Ramos (cell line): ENCODE measurements at regions not wholly inside any gene's neighbourhood (a gene's known extent, or its start where the extent isn't known, plus 50 kb on each side); places are given as distances from the start of the nearest gene placed in this dataset.

Experiments used
- in situ Hi-C: fragments of 300-500 bp; cut with MboI; formaldehyde crosslinking; loops from one replicate; pipeline ENCODE4 v1.14.3; 2022; ENCODE audit warnings: low sequenced_read_pairs; ENCODE audit not compliant: unreplicated experiment

DNA sequence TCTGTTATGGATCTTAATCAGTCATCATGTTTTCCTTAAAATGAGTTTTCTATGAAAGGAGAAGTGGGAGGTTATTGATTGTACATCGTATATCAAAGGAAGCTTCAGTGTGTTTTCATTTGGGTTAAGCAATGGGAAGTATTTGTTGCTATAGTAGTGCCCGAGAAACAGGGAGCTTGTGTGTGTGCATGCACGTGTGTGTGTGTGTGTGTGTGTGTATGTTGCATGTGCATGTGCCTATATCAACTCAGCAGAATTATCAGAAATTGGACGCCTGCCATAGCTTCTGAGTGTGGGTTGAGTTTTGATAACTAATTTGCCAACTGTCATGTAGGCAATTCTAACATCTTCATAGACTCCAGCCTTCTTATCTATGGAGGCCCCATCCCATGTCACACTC, 246.1 kb upstream of the CRY1 start:
- in situ Hi-C loops: no loop called here

DNA sequence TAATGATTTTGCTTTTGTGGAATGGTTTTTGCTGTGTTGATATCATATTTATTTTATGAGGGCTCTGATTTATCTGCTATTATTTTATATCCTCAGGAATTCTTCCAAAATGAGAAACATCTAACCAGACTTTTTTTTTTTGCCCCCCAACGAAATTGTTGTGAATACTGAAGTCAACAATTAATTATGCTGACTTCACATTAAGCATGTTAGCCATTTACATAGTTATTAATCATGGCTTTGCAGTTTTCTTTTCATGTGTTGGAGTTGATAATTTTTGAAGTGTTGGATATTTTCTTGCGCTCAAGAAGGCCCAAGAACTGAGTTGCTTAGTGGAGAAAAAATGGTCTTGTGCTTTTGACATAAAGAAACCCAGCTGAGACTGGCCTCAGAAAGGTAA, 246.6 kb upstream of the CRY1 start:
- in situ Hi-C loops: no loop called here

DNA sequence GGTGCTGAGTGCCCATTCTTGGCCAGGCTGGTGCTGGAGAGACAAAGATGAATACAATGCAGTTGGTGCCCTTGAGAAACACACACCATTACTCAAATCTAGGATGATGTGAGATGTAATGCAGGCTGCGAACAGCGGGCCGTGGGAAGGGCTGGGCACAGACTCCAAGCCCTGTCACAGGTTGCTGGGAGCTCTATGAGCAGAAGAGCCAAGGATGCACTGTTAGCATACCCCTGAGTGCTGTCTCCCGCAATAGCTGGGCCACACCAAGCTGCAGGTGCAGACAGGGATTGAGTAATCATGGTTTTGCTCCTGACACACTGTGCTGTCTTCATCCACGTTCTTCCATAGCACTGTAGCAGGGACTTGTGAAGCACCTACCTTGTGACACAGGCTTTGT, 247.5 kb upstream of the CRY1 start:
- in situ Hi-C loops: no loop called here

DNA sequence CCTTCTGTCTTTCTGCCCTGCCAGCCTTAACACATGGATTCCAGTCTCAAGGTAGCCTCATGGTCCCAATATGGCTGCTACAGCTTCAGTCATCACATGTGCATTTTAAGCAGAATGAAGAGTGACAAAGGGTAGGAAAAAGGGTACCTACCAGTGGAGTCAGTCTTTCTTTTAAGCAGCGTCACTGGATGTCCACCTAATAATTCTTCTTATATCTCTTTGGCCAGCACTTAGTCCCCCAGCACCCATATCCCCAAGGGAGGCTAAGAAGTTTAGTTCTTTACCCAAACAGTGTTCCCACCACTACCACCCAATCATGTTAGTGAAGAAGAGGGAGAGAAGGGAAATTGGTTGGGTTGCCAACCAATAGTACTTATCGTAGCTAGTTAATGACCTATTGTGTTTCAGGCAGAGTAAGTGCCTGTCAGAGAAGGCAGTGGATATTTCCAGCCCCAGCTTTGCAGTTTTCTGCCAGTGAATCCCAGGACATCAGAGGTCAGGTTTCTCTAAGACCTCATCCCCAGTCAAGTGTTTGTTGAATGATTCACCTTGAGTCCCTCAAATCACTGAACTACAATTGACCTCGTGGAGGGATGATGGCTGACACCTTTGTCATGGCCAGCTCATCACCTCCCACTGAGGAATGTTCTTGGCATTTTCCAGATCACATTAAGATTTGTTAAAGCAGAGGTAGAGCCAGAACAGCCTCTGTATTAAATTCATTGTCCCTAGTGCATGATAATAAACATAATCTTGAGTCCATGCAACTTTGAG, 250.9 kb upstream of the CRY1 start:
- in situ Hi-C loops: no loop called here

DNA sequence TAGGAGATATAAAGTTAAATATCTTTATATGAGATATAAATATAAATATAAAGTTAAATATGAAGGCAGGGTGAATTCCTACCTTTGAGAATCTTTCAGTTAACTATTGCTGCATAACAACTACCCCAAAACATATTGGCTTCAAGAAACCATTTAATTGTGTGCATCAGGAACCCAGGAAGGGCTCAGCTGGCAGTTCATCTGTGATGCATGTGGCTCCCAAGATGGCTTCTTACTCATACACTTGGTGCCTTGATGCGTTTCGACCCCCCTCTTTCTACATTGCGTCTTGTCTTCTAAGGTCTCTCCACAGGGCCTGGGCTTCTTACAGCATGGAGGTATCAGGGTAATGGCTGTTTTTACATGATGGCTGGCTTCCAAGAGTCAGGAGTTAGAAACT, 253.9 kb upstream of the CRY1 start:
- in situ Hi-C loops: no loop called here

DNA sequence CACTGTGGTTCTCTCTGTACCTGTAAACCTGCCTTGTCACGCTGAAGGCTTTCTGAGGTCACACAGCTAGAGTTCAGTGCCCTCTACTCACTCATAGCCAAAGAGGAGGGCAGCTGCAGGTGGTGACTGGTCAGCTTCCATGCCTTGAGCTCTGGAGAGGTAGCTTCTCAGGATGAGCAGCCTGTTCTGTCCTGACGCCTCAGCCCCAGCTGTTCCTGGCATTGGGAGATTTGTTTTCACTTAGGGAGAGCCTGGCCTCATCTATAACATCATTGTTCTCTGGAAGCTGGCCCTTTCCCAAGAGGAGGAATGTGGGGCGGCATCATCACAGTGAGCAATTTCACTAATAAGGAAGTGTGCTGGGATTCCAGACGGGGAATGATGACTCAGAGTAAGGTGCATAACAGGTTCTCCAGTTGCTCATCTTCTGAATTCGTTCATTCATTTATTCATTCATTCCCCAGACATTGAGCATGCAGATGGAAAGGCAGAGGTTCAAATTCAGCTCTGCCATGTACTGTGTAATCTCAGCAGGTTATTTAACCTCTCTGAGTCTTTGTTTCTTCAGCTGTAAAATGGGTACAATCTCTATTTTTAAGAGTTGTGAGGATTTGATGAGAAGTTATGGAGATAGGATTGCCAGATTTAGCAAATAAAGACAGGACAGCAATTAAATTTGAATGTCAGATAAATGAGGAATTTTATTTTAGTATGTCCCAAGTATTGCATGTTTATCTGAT, 255.8 kb upstream of the CRY1 start:
- in situ Hi-C loops: no loop called here

DNA sequence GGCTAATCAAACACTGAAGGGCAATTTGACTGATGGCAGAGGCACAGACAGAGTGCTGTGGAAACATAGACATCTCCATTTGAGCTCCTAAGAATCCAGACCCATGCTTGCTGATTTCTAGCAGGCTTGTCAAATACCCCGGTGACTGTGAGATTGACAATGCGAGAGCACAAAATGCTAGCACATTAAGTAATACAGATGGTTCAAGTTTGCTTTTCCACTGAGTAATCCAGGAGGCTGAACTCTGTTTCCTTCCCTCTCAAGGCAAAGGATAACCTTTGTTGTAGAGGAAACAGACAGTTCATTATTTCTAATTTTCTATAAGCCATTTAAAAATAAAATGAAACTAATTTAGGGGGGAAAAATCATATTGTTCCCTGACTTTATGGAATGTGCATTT, 256.5 kb upstream of the CRY1 start:
- in situ Hi-C loops: no loop called here

DNA sequence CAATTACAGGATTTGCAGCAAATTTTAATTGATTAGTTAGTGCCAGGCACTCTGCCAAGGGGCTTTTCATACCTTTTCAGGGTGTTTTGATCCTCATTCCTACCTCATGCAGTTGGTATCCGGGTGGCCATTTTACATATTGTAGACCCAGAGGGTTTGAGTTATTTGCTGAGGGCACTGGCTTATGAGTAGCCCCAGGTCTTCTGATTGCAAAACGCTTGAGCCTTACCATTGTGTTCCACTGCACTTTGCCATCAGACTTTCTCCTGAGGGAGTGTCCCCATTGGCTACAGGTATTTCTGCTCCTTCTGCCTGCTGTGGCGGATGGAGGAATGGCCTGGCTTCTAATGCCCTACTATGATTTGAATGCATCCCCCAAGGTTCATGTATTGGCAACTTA, 257.8 kb upstream of the CRY1 start:
- in situ Hi-C loops: no loop called here

DNA sequence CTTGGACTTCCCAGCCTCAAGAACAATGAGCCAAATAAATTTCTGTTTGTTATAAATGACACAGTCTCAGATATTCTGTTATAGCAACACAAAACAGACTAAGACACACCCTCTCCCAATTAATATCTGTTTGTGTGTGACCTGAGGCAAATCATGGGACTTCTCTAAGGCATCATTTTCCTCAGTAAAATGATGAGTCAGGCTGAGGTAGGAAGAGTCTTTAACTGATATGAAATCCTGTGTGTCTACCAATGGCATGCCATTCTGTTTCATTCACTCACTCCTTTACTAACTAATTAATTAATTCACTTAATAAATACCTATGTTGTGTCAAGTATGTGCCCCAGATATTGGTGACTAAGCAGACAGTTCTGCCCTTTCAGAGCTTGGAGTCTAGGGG, 258.4 kb upstream of the CRY1 start:
- in situ Hi-C loops: no loop called here

DNA sequence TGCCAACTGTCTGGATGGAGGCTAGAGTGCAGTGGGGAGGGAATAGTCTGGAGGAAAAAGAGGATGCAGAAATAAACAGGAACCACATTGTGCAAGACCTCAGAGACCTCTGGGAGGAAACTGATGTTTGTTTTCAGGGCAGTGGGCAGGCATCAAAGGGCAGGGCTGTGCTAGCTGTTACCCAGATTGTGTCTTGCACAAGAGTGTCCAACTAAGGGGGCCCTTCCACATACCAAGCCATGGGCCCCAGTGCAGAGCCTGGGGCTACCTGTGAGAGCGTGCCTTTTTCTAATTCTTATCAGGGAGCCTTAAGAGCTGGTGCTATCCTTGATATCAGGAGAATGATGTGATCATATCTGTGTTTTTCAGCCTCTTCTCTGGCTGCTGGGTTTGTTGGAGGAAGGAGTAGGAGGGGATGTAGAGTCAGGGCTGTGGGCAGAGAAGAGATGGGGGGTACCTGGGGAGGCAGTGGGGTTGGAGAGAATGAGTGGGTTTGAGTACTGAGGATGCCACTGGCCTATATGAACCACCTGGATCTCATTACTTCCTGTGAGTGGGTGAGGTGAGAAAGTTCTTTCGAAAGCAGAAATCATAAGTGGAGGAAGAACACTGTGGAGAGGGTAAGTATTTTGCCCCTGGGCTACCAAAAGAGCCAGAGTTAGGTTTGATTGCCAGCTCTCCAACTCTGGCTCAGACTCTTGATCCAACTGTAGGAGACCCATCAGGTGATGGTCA, 259.2 kb upstream of the CRY1 start:
- in situ Hi-C loops: no loop called here

DNA sequence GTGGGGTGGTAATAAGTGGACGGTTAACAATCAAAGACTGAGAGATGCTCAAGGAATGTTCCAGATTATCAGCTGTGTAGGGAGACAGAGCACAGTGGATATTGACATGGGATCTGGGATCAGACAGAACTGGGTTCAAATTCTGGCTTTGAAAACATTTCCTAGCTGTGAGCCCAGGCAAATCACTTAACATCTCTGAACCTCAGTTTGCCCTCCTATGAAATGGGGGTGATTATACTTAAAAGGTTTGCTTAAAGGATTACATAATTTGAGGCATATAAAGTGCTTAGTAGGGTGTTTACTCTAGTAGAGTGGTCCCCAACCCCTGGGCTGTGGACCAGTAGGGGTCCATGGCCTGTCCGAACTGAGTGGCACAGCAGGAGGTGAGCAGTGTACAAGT, 260.0 kb upstream of the CRY1 start:
- in situ Hi-C loops: no loop called here

DNA sequence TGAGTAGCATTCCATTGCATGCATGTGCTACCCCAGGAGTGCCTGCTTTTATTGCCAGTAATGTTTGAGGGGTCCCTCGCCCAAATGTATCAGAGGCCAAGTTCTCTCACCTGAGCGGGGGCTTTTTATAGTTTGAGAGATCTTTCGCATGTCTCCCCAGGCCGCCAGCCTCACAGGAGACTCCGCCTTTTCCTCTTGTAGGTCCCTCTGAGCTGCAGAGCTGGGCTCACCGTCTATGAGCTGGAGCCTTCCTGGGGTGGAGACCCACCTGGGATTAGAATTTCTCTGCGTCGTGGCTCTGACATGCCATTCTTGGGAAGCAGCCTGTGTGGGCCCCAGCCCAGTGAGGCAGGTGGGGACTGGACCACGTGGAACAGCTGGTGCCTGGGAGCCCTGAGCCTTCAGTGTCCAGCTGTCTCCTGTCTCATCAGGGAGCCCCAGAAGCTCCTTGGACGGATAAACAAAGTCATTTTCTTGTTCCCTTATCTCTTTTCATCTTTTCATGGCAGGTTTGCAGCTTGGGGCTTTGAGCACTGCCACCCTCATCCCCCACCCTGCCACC, 261.7 kb upstream of the CRY1 start:
- in situ Hi-C loops: no loop called here

DNA sequence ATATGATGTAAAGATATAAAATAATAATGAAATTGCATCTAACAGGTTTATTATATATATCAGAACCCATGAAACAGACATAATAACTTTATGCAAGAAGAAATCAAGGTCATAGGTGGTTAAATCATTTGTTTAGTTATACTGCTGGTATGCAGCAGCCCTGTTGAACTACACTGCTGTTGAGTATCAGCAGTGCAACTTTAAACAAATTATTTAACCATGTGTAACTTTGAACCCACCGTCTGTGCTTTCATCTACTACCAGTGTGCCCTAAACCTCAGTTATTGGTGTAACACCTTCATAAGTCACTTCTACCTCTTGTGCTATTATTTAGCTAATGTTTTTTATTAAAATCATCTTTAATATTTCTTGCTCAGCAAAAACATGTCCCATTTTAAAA, 262.3 kb upstream of the CRY1 start:
- in situ Hi-C loops: no loop called here

DNA sequence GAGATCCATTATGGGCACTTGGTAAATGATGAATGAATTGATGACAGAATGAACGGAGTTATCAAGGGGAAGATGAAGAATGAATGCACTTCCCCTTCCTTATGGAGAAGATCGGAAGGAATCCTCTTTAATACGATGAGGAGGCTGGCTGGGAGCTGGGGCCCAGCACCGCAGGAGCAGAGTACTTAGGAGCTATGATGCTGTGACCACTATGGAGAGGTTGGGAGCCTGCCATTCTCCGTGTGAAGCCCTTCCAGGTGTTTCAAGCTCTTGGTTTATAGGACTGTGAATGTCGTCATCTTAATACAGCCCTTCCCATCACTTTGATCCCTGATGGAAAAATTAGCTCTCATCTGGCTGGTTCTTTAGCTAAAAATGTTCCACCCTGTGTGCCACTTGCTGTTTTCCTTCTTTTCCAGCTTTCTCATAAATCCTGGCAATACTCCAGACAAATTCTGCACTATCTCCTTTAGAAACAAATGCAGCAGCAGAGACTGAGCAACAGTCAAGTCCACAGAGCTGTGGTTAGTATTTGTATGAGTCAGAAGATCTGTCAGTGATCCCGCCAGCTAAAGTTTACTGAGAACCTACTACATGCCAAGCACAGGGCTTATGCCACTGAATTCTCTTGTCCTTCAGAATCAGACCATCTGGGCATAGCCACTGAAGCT, 263.1 kb upstream of the CRY1 start:
- in situ Hi-C loops: no loop called here

DNA sequence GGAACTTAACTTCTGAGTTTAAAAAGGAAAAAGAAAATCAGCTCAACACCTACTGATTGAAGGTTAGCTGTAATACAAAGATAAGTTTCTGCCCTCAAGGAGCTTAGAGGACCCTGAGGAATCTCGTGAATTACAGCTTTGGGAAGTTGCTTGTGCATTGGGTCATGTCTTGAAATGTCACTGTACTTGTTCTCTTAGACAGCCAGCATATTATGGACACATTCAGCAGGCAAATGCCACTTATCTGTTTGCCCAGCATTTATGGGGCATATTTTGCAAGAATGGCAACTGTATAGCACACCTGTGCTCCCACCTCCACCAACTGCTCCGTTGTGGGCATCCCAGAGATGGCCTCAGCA, 263.6 kb upstream of the CRY1 start:
- in situ Hi-C loops: no loop called here

DNA sequence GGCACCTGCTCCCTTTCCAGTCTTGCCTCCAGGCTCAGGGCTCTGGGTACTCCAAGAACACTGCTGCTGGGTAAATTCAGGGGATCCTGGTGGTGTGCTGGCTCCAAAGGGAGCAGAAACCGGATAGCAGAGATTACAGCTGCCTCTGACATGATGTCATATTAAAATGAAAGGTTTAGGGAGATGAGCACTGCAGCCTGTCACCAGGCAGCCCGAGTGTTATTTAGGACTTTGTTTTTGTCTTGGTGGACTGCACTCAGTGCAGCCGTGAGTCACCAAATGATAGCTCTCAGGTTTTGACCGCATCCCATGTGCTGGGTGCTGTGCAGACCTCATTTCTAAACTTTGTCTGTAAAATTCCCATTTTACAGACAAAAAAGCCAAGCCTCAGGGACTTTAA, 266.0 kb upstream of the CRY1 start:
- in situ Hi-C loops: no loop called here

DNA sequence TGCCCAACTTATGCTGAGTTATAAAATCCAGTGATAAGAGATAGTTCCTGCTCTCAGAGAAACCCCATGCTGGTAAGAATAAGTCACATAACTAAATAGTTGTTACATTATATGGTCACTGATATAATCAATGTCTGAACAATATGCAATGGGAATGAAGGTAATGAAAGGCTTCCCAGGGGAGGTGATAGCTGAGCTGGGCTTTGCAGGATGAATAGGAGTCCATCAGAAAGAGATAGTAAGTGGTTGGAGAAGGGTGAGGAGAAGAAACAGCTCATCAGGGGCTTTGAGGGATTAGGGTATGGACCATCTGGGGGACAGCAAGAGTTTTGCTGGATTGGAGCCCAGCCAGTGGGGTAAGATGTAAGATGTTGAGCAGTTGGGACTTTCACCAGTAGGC, 266.7 kb upstream of the CRY1 start:
- in situ Hi-C loops: no loop called here

DNA sequence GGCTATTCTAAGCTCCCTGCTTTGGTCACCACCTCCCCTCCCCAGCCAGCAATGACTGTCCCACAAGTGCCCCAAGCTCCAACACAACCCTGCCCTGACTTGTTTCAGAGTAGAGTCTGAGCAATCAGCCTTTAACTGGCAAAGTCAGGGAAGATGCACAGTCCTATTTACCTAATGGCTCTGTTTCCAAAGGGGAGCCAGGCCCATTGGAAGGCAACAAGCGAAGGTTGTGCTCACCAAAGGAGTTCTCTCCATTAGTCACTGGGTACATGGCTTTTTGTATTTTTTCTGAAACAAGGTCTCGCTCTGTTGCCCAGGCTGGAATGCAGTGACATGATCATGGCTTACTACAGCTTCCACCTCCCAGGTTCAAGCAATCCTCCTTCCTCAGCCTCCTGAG, 267.1 kb upstream of the CRY1 start:
- in situ Hi-C loops: no loop called here

DNA sequence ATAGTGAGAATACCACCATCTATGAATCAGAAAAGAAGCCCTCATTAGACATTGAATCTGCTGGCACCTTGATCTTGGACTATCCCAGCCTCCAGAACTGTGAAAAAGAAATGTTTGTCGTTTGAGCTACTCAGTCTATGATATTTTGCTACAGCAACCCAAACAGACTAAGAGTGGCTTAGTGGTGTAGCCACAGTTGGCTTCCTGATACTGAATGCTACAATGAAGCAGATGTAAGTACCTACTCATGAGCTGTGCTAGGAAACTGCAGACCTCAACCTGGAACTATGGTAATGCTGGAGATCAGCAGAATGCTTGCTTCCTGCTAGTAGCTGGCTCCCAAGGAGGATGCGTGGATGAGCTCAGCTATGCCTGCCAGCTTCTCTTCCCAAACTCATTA, 268.6 kb upstream of the CRY1 start:
- in situ Hi-C loops: no loop called here

DNA sequence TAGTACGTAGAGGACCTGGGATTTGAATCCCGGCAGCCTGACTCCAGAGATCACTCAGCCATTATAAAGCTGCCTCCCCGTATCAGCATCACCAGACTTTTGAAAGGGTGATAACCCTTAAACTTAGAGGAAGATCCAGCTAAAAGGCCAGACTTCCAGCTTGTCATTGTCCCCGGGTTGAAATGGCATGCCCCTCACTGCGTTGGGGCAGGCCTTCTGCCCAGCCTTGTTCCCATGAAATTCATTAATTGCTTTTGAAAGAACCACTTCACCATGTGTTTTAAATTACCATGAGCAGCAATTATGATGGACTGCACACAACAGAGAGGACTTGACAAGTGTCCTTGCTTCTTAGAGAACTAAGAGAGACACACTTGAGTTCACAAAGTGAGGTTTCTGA, 269.6 kb upstream of the CRY1 start:
- in situ Hi-C loops: no loop called here
